A673 (cell line): ENCODE measurements at regions not wholly inside any gene's neighbourhood (a gene's known extent, or its start where the extent isn't known, plus 50 kb on each side); places are given as distances from the start of the nearest gene placed in this dataset.

Experiments
- EZH2 ChIP-seq: fragments of 200-600 bp; sonication (generic); IDR thresholded peaks from 2 replicates; pipeline ENCODE4 v1.6.1; 2017; ENCODE audit warnings: borderline replicate concordance, low read depth, mild to moderate bottlenecking, mixed read lengths, antibody characterized with exemption, low read length; ENCODE audit not compliant: poor library complexity, severe bottlenecking
- TF ChIP-seq, protein P1 (sequence below): fragments of 300-800, 200-600 bp; sonication (generic); conservative IDR thresholded peaks from 2 replicates; pipeline ENCODE4 v1.5.1; 2017; ENCODE audit warnings: low read depth, mild to moderate bottlenecking, antibody characterized with exemption, low read length, moderate library complexity, mixed read lengths

DNA sequence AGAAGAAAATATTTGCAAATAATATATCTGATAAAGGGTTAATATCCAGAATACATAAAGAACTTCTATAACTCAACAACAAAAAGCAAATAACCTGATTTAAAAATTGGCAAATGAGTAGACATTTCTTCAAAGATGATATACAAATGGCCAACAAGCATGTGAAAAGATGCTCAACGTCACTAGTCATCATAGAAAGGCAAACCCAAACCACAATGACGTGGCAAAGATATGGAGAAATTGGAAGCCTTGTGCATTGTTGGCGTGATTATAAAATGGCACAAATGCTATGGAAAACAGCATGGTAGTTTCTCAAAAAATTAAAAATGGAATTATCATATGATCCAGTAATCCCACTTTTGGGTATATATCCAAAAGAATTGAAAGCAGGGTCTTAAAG is 466.3 kb downstream of the TBC1D22A start:
- TF ChIP-seq, protein P1, sequence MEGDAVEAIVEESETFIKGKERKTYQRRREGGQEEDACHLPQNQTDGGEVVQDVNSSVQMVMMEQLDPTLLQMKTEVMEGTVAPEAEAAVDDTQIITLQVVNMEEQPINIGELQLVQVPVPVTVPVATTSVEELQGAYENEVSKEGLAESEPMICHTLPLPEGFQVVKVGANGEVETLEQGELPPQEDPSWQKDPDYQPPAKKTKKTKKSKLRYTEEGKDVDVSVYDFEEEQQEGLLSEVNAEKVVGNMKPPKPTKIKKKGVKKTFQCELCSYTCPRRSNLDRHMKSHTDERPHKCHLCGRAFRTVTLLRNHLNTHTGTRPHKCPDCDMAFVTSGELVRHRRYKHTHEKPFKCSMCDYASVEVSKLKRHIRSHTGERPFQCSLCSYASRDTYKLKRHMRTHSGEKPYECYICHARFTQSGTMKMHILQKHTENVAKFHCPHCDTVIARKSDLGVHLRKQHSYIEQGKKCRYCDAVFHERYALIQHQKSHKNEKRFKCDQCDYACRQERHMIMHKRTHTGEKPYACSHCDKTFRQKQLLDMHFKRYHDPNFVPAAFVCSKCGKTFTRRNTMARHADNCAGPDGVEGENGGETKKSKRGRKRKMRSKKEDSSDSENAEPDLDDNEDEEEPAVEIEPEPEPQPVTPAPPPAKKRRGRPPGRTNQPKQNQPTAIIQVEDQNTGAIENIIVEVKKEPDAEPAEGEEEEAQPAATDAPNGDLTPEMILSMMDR: no peak
- TF ChIP-seq EZH2: no peak
